NCI-H446 (cell line): ENCODE measurements at regions not wholly inside any gene's neighbourhood (a gene's known extent, or its start where the extent isn't known, plus 50 kb on each side); places are given as distances from the start of the nearest gene placed in this dataset.

Source experiments
- DNase-seq, 2 experiments: peaks; one replicate each; lab custom pipeline; 2025; lab: John Stamatoyannopoulos, UW

DNA sequence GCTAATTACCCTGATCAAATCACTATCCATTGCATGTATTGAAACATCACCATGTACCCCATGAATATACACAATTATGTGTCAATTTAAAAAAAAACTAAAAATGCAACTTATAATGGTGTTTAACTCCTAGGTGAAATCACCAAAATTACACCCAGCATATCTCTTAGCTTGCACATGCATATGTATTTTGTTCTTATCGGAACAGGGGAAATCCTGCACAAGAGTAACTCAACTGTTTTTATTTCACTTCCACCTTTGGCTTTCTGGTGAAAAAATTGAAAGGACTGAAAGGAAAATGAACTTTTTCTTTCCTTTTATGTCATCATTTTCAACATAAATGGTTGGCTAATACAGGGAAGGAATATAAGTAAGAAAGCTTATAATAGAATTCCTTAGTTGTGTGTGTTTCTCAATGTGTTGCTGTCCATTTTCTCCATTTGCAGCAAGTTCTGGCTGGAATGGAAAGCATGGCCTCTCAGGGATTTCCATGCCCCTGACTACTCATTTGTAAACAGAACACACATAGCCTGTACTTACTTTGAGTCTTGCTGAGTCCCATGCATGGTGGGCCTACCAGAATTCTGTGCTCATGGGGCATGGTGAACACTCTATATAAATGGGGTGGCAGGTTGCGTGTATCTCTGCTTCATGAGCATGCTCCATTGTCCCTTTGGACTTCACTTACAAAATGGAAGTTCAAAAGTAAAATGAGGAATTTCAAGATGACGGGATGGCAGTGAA, 462.0 kb downstream of the HS3ST3B1 start:
- DNase-seq: no peak

DNA sequence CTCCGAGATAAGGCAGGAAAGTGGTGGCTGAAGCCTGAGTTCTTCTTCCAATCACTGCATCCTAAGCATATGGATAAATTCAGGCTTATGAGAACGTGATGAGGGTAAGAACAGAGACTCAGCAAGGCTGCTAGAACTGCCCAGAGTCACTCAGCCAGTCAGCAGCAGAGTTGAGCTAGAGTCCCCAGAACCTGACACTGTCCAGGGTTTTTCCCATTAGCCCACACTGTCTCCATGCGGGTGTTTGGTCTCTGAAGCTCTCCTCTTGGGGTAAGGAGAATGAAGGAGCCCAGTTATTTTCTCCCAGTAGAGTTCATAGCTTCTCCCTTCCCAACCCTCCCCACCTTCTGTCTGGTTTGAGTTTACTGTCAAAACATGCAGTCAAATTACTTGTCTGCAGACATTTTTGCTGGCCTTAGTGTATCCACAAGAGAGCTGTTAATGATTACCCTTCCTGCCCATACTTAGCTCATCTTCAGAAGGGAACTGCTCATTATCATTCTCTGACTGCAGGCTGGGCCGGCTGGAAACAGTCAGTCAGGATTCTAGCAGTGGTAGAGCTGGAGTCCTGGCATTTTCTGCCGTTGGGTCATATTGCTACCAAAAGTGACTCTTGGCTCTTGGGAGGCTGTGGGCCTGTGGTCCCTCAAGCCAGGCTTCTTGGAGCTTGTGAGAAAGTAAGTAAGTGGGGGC, 460.0 kb downstream of the HS3ST3B1 start:
- no peak for DNase-seq

- DNase-seq: no peak
Measured at GRCh38 chr17:14760212-14760611, 459.3 kb downstream of the HS3ST3B1 start.

DNA sequence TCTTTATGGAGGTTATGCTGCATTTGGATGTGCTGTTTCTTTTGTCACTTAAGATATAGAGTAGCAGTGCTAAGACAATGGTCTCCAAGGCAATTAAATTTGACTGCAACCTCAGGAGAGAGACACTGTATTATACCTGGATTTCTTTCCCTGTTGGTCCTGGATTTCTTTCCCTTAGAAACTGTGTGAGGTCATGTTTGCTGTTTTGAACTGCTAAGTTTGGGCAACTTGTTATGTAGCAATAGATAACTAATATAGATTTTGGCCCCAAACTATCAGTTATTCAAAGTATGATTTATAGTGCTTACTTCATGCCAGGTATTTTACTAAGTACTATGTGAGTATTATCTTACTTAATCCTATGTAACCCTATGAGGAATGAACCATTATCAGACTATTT, 458.4 kb downstream of the HS3ST3B1 start:
- DNase-seq: no peak

DNA sequence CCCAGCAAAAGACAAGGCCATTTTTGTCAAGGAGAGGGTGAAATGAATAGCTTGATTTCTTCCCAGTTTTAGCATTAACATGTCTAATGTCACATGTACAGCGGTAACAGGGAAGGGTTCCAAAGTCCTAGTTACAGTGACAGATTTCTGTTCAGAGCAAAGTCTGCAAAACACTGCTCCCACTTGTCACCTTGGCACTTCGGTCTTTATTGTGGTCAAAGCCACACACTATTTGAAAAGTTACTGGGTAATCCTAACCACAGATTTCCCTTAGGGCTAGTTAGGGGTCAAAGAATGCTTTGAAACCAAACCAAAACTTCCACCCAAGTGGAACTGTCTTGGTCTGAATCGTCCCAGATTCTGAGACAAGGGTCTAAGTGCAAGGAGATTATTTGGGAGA, 455.6 kb downstream of the HS3ST3B1 start:
- DNase-seq: no peak

DNA sequence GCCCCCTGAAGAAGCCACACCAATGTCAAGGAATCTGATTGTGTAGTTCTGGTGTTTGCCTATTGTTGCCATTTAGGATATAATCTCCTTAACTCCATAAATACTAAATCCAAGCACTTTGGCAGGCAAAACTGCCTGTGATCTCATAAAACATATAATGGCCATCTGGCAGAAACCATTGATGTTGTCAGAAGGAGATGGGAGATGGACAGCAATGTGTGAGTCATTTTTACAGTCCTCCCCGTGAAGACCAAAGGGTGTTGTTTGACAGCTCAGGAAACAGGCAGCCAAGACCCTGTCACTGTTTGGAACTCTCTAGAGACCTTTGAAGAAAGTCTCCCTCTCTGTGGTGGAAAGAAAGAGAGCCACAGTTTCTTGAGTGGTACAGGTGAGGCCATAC, 454.1 kb downstream of the HS3ST3B1 start:
- DNase-seq: no peak

DNA sequence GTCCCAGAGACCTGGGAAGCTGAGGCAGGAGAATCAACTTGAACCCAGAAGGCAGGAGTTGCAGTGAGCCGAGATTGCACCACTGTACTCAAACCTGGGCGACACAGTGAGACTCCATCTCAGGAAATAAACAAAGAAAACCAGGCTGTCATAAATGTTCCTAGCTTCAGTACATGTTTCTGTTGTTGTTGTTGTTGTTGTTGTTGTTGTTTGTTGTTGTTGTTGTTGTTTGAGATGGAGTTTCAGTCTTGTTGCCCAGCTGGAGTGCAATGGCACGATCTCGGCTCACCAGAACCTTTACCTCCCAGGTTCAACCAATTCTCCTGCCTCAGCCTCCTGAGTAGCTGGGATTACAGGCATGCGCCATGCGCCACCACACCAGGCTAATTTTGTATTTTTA, 452.5 kb downstream of the HS3ST3B1 start:
- no peak for DNase-seq

GRCh38 chr17:14752011-14752410, 451.1 kb downstream of the HS3ST3B1 start:
- no peak for DNase-seq

DNA sequence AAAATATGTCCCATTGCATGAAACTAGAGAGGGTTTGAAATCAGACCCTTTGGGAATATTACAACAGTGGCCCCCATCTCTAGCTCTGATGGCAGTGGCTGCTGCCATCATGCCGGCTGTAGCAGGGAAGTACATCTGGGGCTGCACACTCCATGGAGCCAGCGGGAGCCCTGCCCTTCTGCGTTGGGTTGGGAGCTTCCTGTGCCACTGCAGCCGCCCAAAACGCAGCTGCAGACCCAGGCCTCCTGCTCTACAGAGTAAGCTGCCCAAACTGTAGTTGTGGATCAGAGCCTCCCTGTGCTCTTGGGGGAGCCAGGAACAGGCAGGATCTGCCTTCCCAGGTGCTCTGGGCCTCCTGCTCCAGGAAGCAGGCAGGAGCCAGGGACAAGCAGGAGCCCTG, 450.0 kb downstream of the HS3ST3B1 start:
- no peak for DNase-seq

DNA sequence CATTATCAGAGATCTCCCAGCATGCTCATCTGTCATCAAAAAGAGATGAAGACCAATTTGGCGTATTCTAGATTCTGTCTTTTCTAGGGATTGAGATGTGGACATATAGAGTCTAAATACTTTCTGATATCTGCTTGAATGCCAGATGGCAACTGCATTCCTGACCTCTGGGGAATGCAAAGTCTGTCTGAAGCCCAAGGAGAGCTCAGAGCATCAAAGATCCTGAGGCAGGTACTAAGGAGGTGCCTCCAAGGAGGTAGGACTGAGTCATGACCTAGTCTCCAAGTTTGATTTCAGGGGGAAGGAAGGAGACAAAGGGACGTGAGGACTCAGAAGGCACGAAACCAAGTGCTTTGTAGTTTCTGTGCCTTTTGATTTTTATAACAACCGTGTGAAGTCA, 448.4 kb downstream of the HS3ST3B1 start:
- DNase-seq: no peak

- DNase-seq: no peak
Measured at GRCh38 chr17:14748036-14748710, 447.3 kb downstream of the HS3ST3B1 start.

GRCh38 chr17:14747603-14747950, 446.7 kb downstream of the HS3ST3B1 start:
- no peak for DNase-seq

- no peak for DNase-seq
Measured at GRCh38 chr17:14746822-14747602, 446.1 kb downstream of the HS3ST3B1 start.

GRCh38 chr17:14745541-14745940, 444.7 kb downstream of the HS3ST3B1 start:
- DNase-seq: no peak

DNA sequence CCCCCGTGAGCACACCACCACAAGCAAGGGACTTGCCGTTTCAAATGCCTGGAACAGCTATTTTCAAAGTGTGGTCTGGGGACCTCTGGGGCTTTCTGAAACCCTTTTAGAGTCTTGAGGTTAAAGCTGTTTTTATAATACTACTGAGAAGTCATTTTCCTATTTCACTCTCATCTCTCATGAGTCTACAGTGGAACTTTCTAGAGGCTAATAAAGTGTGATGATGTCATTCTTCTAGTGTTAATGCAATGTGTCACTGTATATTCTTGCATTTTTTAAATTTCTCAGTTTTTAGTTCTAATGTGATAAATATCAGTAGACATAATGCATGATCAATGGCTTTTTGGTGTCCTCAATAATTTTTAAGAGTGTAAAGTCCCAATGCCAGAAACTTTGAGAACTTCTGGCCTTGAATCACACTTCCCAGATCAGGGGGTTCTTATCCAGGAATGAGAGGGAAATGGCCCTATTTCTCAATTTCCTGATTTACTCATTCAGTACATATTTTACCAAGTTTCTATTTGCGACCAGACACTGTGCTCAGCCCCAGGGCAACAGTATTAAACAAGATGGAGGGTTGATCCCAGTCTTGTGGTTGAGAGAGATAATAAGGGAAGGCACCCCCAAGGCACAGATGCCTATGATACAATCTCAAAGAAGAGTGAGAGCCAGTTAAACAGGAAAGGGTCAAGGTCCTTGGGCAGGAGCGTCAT, 444.0 kb downstream of the HS3ST3B1 start:
- DNase-seq: no peak

GRCh38 chr17:14741491-14741890, 440.6 kb downstream of the HS3ST3B1 start:
- DNase-seq: no peak

- no peak for DNase-seq
Measured at GRCh38 chr17:14739656-14740431, 439.0 kb downstream of the HS3ST3B1 start.

DNA sequence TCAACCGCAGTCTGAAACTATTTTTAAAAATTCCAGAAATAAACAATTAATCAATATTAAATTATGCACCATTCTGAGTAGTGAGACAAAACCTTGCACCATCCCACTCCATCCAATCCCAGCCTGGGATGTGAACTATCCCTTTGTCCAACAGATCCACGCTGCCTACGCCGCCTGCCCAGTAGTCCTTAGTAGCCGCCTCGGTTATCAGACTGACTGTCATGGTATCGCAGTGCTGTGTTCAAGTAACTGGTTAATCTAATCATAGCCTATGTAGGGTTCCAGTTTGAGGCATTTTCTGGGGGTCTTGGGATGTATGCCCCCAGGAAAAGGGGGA, 437.7 kb downstream of the HS3ST3B1 start:
- DNase-seq: no peak

DNA sequence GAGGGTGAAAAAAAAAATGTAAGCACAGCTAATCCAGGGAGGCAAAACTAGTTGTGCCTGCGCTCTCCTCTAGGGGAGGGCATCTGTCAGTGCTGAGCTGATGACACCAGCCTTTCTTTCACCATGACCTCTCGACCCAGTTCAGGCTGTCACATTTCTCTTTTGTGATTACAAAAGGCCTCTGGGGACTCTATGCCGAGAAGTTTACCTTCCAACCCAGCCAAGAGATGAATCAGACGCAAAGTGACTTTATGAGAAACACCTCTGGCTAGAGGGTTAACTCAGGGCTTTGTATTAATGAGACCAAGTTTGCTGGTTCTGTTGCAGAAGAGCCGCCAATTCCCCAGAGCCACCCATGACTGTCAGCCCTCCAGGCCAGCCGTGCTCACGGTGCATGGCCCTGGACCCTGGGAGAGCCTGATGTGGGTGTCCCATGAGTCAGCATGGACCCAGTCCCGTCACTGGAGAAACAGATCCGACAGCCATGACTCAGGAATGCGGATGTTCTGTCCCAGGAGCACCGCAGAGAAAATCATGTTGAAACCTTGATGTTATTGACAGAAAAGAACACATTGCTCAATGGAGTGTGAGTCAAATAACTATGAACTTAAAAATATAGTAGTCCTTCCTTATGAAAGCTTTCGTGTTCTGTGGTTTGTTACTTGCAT, 437.2 kb downstream of the HS3ST3B1 start:
- DNase-seq: no peak

DNA sequence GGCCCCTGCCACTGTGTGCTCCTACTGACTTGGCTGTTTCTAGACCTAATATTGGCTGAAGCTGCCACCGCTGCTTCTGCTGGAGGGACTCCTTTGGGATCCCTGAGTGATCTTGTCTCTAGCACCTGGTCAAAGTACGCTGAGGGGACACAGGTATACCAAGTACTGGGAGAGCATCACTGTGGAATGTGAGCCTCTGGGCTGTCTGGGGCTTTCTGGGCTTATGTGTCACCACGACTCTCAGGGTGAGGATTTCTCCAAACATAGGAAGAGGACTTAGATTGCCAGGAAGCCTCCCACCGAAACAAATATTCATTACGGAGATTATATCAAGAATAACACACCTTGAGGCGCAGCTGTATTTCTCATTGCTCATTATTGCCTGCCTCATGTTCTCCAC, 435.8 kb downstream of the HS3ST3B1 start:
- no peak for DNase-seq

- DNase-seq: no peak
Measured at GRCh38 chr17:14733376-14733775, 432.5 kb downstream of the HS3ST3B1 start.
